IMR-90 (cell line): ENCODE measurements at regions not wholly inside any gene's neighbourhood (a gene's known extent, or its start where the extent isn't known, plus 50 kb on each side); places are given as distances from the start of the nearest gene placed in this dataset.

ENCODE experiments used
- ATAC-seq: fragments of 200-7000 bp; cut with Tn5 transposase; 2 replicates; pipeline ENCODE4 v1.9.1; 2020; ENCODE audit warnings: low read depth, mild to moderate bottlenecking, moderate library complexity
- BruUV-seq: library from RNA; stranded (reverse); fragments of 400-500 nt; replicated peaks from 2 replicates; lab custom pipeline; 2021; lab: Mats Ljungman, UMichigan
- CTCF ChIA-PET: fragments of 300-600 bp; formaldehyde crosslinking; extraction: SDS; loops from one replicate; lab custom pipeline; 2021; ENCODE audit warnings: antibody characterized with exemption; lab: Yijun Ruan, JAX
- POLR2A ChIA-PET: fragments of 300-600 bp; sonication (Branson Sonifier 250); formaldehyde crosslinking; loops from one replicate; lab custom pipeline; 2022; ENCODE audit warnings: antibody characterized with exemption; ENCODE audit not compliant: unreplicated experiment; lab: Charles Lee
- DNase-seq: peaks from one replicate; pipeline ENCODE4 v3.0.0; 2013
- H2AFZ ChIP-seq: replicated peaks from 2 replicates; pipeline ENCODE3; 2013; ENCODE audit warnings: low read length, mild to moderate bottlenecking; ENCODE audit not compliant: poor library complexity
- H2AK5ac ChIP-seq: 2 replicates; pipeline ENCODE4 v1.6.1; 2013; ENCODE audit warnings: low read depth, low read length, inconsistent platforms
- H2AK9ac ChIP-seq: replicated peaks from 2 replicates; pipeline ENCODE3; 2013; ENCODE audit warnings: mild to moderate bottlenecking, low read depth, low read length, moderate library complexity; ENCODE audit not compliant: poor library complexity
- H2BK120ac ChIP-seq: 2 replicates; pipeline ENCODE4 v1.6.1; 2013; ENCODE audit warnings: low read depth, low read length, inconsistent platforms
- H2BK15ac ChIP-seq: 3 replicates; pipeline ENCODE4 v1.6.1; 2013; ENCODE audit warnings: low read depth, low read length, inconsistent platforms
- H2BK20ac ChIP-seq: 2 replicates; pipeline ENCODE4 v1.6.1; 2013; ENCODE audit warnings: low read depth, mild to moderate bottlenecking, inconsistent platforms, low read length, moderate library complexity
- H2BK5ac ChIP-seq: 2 replicates; pipeline ENCODE4 v1.6.1; 2013; ENCODE audit warnings: mild to moderate bottlenecking, low read depth, low read length, inconsistent platforms; ENCODE audit not compliant: poor library complexity, severe bottlenecking
- H3K14ac ChIP-seq: replicated peaks from 2 replicates; pipeline ENCODE4 v1.6.1; 2013; ENCODE audit warnings: low read depth, low read length, inconsistent platforms
- H3K18ac ChIP-seq: 2 replicates; pipeline ENCODE4 v1.6.1; 2013; ENCODE audit warnings: low read depth, low read length, control low read depth
- H3K23ac ChIP-seq: 2 replicates; pipeline ENCODE4 v1.6.1; 2013; ENCODE audit warnings: low read depth, low read length, inconsistent platforms
- H3K27ac ChIP-seq: 2 replicates; pipeline ENCODE4 v1.5.1; 2013; ENCODE audit warnings: mild to moderate bottlenecking, control low read depth, low read length; ENCODE audit not compliant: insufficient read depth
- H3K27me3 ChIP-seq: 2 replicates; pipeline ENCODE4 v1.6.1; 2013; ENCODE audit warnings: low read length; ENCODE audit not compliant: control insufficient read depth, insufficient read depth
- H3K36me3 ChIP-seq: 2 replicates; pipeline ENCODE4 v1.6.1; 2013; ENCODE audit warnings: low read length, mixed read lengths; ENCODE audit not compliant: control insufficient read depth, insufficient read depth
- H3K4ac ChIP-seq: 2 replicates; pipeline ENCODE4 v1.6.1; 2013; ENCODE audit warnings: low read depth, low read length, inconsistent platforms
- H3K4me1 ChIP-seq: 2 replicates; pipeline ENCODE4 v1.6.1; 2013; ENCODE audit warnings: low read length, mixed read lengths; ENCODE audit not compliant: control insufficient read depth, insufficient read depth
- H3K4me2 ChIP-seq: 2 replicates; pipeline ENCODE4 v1.6.1; 2013; ENCODE audit warnings: low read depth, mild to moderate bottlenecking, control low read depth, low read length, moderate library complexity
- H3K4me3 ChIP-seq: 2 replicates; pipeline ENCODE4 v1.5.1; 2013; ENCODE audit warnings: low read depth, mild to moderate bottlenecking, control low read depth, low read length, moderate library complexity; ENCODE audit not compliant: insufficient read depth
- H3K56ac ChIP-seq: 2 replicates; pipeline ENCODE4 v1.6.1; 2013; ENCODE audit warnings: low read length, inconsistent platforms; ENCODE audit not compliant: insufficient read depth; ENCODE audit errors: extremely low read depth
- H3K79me1 ChIP-seq, 2 experiments: 2 replicates each; pipeline ENCODE4 v1.6.1; 2013; ENCODE audit warnings: low read length in 2 of 2, inconsistent platforms in 1 of 2, low read depth in 1 of 2
- H3K9ac ChIP-seq: 2 replicates; pipeline ENCODE4 v1.6.1; 2013; ENCODE audit warnings: low read depth, low read length, control low read depth
- H3K9me1 ChIP-seq: 2 replicates; pipeline ENCODE4 v1.6.1; 2013; ENCODE audit warnings: low read length, inconsistent platforms; ENCODE audit not compliant: insufficient read depth
- H3K9me3 ChIP-seq: 2 replicates; pipeline ENCODE4 v1.6.1; 2013; ENCODE audit warnings: low read length; ENCODE audit not compliant: control insufficient read depth, insufficient read depth
- H4K20me1 ChIP-seq: 2 replicates; pipeline ENCODE4 v1.6.1; 2013; ENCODE audit warnings: low read length, inconsistent platforms; ENCODE audit not compliant: insufficient read depth
- H4K5ac ChIP-seq: 2 replicates; pipeline ENCODE4 v1.6.1; 2013; ENCODE audit warnings: mild to moderate bottlenecking, low read depth, low read length, control low read depth
- H4K8ac ChIP-seq, 2 experiments: 2 replicates each; pipeline ENCODE4 v1.6.1; 2013; ENCODE audit warnings: low read depth in 2 of 2, low read length in 2 of 2, control low read depth in 1 of 2, inconsistent platforms in 1 of 2
- H4K91ac ChIP-seq: 2 replicates; pipeline ENCODE4 v1.6.1; 2013; ENCODE audit warnings: low read depth, low read length, inconsistent platforms; ENCODE audit not compliant: insufficient read depth
- BHLHE40 ChIP-seq: fragments of 150-350 bp; IDR thresholded peaks from 2 replicates; pipeline ENCODE4 v1.6.1; 2016; ENCODE audit warnings: mild to moderate bottlenecking, low read depth, low read length
- FOS ChIP-seq: fragments of 150-350 bp; IDR thresholded peaks from 2 replicates; pipeline ENCODE4 v1.6.1; 2016; ENCODE audit warnings: low read depth, low read length
- MAZ ChIP-seq: IDR thresholded peaks from 2 replicates; pipeline ENCODE4 v1.6.1; 2012; ENCODE audit warnings: low read depth, mild to moderate bottlenecking, low read length, improper control_type of control experiment, moderate library complexity, borderline replicate concordance
- POLR2A ChIP-seq: IDR thresholded peaks from 2 replicates; pipeline ENCODE4 v1.6.1; 2012; ENCODE audit warnings: mild to moderate bottlenecking, low read depth, low read length
- RCOR1 ChIP-seq: IDR thresholded peaks from 2 replicates; pipeline ENCODE4 v1.6.1; 2012; ENCODE audit warnings: mild to moderate bottlenecking, low read length, improper control_type of control experiment; ENCODE audit not compliant: insufficient replicate concordance
- SMC3 ChIP-seq: fragments of 150-350 bp; IDR thresholded peaks from 2 replicates; pipeline ENCODE4 v1.6.1; 2016; ENCODE audit warnings: low read depth, mild to moderate bottlenecking, antibody characterized with exemption, low read length, moderate library complexity
- USF2 ChIP-seq: fragments of 150-350 bp; IDR thresholded peaks from 2 replicates; pipeline ENCODE4 v1.6.1; 2017; ENCODE audit warnings: mild to moderate bottlenecking, antibody characterized with exemption, low read length, low read depth
- WGBS, 2 experiments: methylation state at CpG; one replicate each; pipeline versions ENCODE4 v1.1.5 to v1.1.7; 2013; ENCODE audit warnings: missing lambda C conversion rate in 2 of 2; ENCODE audit not compliant: insufficient read length in 1 of 2; ENCODE audit errors: extremely low coverage in 2 of 2; 5-methylcytosine and 5-hydroxymethylcytosine counted together
- dilution Hi-C: fragments of 300-500 bp; cut with HindIII; formaldehyde crosslinking; loops from one replicate; pipeline ENCODE4 v1.14.3; 2018; ENCODE audit warnings: low sequenced_read_pairs; ENCODE audit not compliant: unreplicated experiment
- in situ Hi-C: fragments of 300-500 bp; cut with MboI; formaldehyde crosslinking; loops from 3 replicates; pipeline ENCODE4 v1.14.3; 2019; ENCODE audit warnings: low sequenced_read_pairs, inconsistent platforms, mixed read lengths
- intact Hi-C: fragments of 100-400 bp; cut with micrococcal nuclease; formaldehyde crosslinking; loops from 2 replicates; pipeline ENCODE4 v1.10.0; 2022

GRCh38 chr2:107078584-107078983 lies 192.6 kb upstream of the ST6GAL2 start:
- H3K14ac ChIP-seq, result no peak overlapping the region
- WGBS, 2 experiments, result no CpG with 5 or more reads among the region's 1 CpG
- ATAC-seq, result no peak
- H4K91ac ChIP-seq, result no peak overlapping the region
- H3K4ac ChIP-seq, result no peak overlapping the region
- peaks cover 4% of the 10 kb centered on the region for H3K9me3 ChIP-seq
- no peaks in the 10 kb centered on the region for H3K4me1 ChIP-seq
- H4K8ac ChIP-seq, result no peak overlapping the region
- no peak overlapping the region for H2AK5ac ChIP-seq
- H2AK9ac ChIP-seq, result no peak overlapping the region
- H2BK120ac ChIP-seq, result no peak overlapping the region
- H3K79me1 ChIP-seq, result no peaks in the 10 kb centered on the region
- H3K36me3 ChIP-seq, result no peaks in the 10 kb centered on the region
- H3K9ac ChIP-seq, result no peak overlapping the region
- no peak overlapping the region for H3K18ac ChIP-seq
- no TSS peak for BruUV-seq
- H3K23ac ChIP-seq, result no peak overlapping the region
- no peak overlapping the region for H2BK20ac ChIP-seq
- dilution Hi-C loops (no loop called here), in situ Hi-C loops (no loop called here), intact Hi-C loops (no loop called here)
- H3K4me2 ChIP-seq, result no peak overlapping the region
- ChIA-PET POLR2A (no interaction called here), CTCF (no interaction called here)
- TF ChIP-seq POLR2A, result no peak
- TF ChIP-seq FOS, result no peak
- TF ChIP-seq MAZ, result no peak
- TF ChIP-seq USF2, result no peak
- no peak for TF ChIP-seq BHLHE40
- TF ChIP-seq RCOR1, result no peak
- TF ChIP-seq SMC3, result no peak
- no peak overlapping the region for H2BK5ac ChIP-seq
- no peak overlapping the region for H3K4me3 ChIP-seq
- H3K27ac ChIP-seq, result no peak overlapping the region
- no peak for DNase-seq
- H2AFZ ChIP-seq, result no peak overlapping the region
- H4K5ac ChIP-seq, result no peak overlapping the region
- no peak overlapping the region for H3K56ac ChIP-seq
- H3K9me1 ChIP-seq, result no peaks in the 10 kb centered on the region
- H4K20me1 ChIP-seq, result no peaks in the 10 kb centered on the region
- H3K27me3 ChIP-seq, result no peaks in the 10 kb centered on the region
- no peak overlapping the region for H2BK15ac ChIP-seq
